Osteoblast (primary cell): ENCODE measurements at regions not wholly inside any gene's neighbourhood (a gene's known extent, or its start where the extent isn't known, plus 50 kb on each side); places are given as distances from the start of the nearest gene placed in this dataset.

ENCODE experiments used
- DNase-seq: peaks from one replicate; pipeline ENCODE4 v3.0.0; 2011; ENCODE audit warnings: low spot score, mixed read lengths; ENCODE audit not compliant: insufficient read length; ENCODE audit errors: missing footprints
- H2AFZ ChIP-seq: 2 replicates; pipeline ENCODE4 v1.6.0; 2011; ENCODE audit warnings: mild to moderate bottlenecking, low read length
- H3K27ac ChIP-seq: 2 replicates; pipeline ENCODE4 v1.5.1; 2011; ENCODE audit warnings: mild to moderate bottlenecking, low read depth, low read length, moderate library complexity
- H3K27me3 ChIP-seq: 2 replicates; pipeline ENCODE4 v1.6.0; 2012; ENCODE audit warnings: mild to moderate bottlenecking, control low read depth, inconsistent platforms, low read length, moderate library complexity; ENCODE audit not compliant: insufficient read depth
- H3K36me3 ChIP-seq: 2 replicates; pipeline ENCODE4 v1.5.1; 2011; ENCODE audit warnings: mild to moderate bottlenecking, low read length, control low read depth, moderate library complexity; ENCODE audit not compliant: insufficient read depth
- H3K4me1 ChIP-seq: 2 replicates; pipeline ENCODE4 v1.5.1; 2011; ENCODE audit warnings: mild to moderate bottlenecking, low read length, control low read depth, moderate library complexity; ENCODE audit not compliant: insufficient read depth
- H3K4me2 ChIP-seq: 2 replicates; pipeline ENCODE4 v1.6.0; 2011; ENCODE audit warnings: mild to moderate bottlenecking, low read length; ENCODE audit not compliant: insufficient read depth
- H3K4me3 ChIP-seq: fragments of 200-600 bp; sonication (generic); 3 replicates; pipeline ENCODE4 v1.5.1; 2012; ENCODE audit warnings: mild to moderate bottlenecking, low read length, inconsistent platforms; ENCODE audit not compliant: insufficient read depth
- H3K79me2 ChIP-seq: 2 replicates; pipeline ENCODE4 v1.6.0; 2012; ENCODE audit warnings: mild to moderate bottlenecking, low read length, control low read depth, inconsistent platforms; ENCODE audit not compliant: insufficient read depth
- H3K9me3 ChIP-seq: 2 replicates; pipeline ENCODE4 v1.5.1; 2011; ENCODE audit warnings: low read depth, low read length, control low read depth
- H4K20me1 ChIP-seq: 2 replicates; pipeline ENCODE4 v1.6.0; 2012; ENCODE audit warnings: mild to moderate bottlenecking, low read length, control low read depth; ENCODE audit not compliant: insufficient read depth
- CTCF ChIP-seq: IDR thresholded peaks from 2 replicates; pipeline ENCODE4 v1.5.1; 2011; ENCODE audit warnings: mild to moderate bottlenecking, low read depth, low read length, moderate library complexity; ENCODE audit errors: extremely low read depth

DNA sequence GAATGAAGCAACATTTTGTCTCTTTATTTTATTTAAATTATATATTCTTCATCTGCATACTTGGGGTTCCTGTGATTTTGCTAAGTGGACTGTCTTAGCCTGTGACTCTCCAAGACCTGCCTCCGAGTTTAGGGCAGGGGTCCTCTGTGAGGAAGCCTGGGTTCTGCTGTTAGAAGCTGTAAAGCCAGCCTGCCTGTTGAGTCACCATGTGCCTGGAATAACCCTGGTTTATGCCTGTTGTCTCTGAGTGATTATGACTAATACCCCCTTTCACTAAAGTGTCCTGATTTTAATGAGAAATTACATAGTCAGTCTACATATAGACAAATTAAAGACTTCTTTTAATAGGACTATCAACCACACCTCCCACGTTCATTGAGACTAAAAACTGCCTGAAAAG is 369.1 kb downstream of the ZNF521 start:
- no peaks in the 10 kb centered on the region for H3K9me3 ChIP-seq
- H3K4me2 ChIP-seq: no peak overlapping the region
- H3K4me1 ChIP-seq: no peaks in the 10 kb centered on the region
- H3K4me3 ChIP-seq: no peak overlapping the region
- H4K20me1 ChIP-seq: no peaks in the 10 kb centered on the region
- TF ChIP-seq CTCF: no peak
- H3K27ac ChIP-seq: no peak overlapping the region
- H3K27me3 ChIP-seq: no peaks in the 10 kb centered on the region
- no peaks in the 10 kb centered on the region for H3K36me3 ChIP-seq
- no peak overlapping the region for H2AFZ ChIP-seq
- no peak for DNase-seq
- H3K79me2 ChIP-seq: no peaks in the 10 kb centered on the region

GRCh38 chr18:24983566-24984139 is 368.3 kb downstream of the ZNF521 start:
- Histone ChIP-seq H4K20me1 (no peaks in the 10 kb centered on the region), H3K4me3 (no peak overlapping the region), H3K79me2 (no peaks in the 10 kb centered on the region), H3K36me3 (no peaks in the 10 kb centered on the region), H3K4me1 (no peaks in the 10 kb centered on the region), H3K27me3 (no peaks in the 10 kb centered on the region), H3K27ac (no peak overlapping the region), H2AFZ (no peak overlapping the region), H3K9me3 (no peaks in the 10 kb centered on the region), H3K4me2 (no peak overlapping the region)
- no peak for DNase-seq
- no peak for TF ChIP-seq CTCF

GRCh38 chr18:24985586-24985985 is 366.4 kb downstream of the ZNF521 start:
- Histone ChIP-seq H4K20me1 (no peaks in the 10 kb centered on the region), H3K4me3 (no peak overlapping the region), H3K36me3 (no peaks in the 10 kb centered on the region), H3K27me3 (no peaks in the 10 kb centered on the region), H3K4me2 (no peak overlapping the region), H2AFZ (no peak overlapping the region), H3K27ac (no peak overlapping the region), H3K9me3 (no peaks in the 10 kb centered on the region), H3K79me2 (no peaks in the 10 kb centered on the region), H3K4me1 (no peaks in the 10 kb centered on the region)
- TF ChIP-seq CTCF: no peak
- DNase-seq: no peak

DNA sequence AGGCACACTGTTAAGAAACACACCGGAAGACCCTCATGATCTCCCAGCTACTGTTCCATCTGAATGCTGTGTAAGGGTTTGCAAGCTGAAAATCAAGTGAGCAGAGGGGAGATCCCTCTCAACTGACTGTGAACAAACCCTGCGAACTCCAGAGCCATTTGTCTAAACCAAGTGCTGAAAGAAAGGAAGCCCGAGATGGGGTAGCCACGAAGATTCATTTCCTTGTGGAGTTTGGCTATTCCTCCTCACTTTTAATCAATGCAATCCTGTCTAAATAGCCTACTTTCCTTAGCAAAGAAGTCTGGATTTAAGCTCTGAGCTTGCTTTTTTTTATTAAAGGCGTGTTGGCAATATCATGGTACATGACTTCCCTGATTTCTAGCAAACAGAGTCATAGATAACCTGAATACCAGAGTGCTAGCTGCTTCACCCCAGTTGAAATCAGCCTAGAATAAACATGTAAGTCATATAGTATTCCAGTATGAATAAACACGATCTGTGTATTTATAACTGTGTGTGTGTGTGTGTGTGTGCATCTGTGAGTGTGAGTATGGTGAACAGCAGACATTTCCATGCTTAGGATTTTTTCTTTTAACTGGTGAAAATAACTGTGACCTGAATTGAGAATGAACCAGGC is 365.2 kb downstream of the ZNF521 start:
- H3K79me2 ChIP-seq: no peaks in the 10 kb centered on the region
- H3K4me3 ChIP-seq: no peak overlapping the region
- TF ChIP-seq CTCF: no peak
- no peak overlapping the region for H3K27ac ChIP-seq
- no peaks in the 10 kb centered on the region for H3K4me1 ChIP-seq
- H3K36me3 ChIP-seq: no peaks in the 10 kb centered on the region
- H3K4me2 ChIP-seq: no peak overlapping the region
- H4K20me1 ChIP-seq: no peaks in the 10 kb centered on the region
- no peaks in the 10 kb centered on the region for H3K9me3 ChIP-seq
- DNase-seq: no peak
- H2AFZ ChIP-seq: no peak overlapping the region
- no peaks in the 10 kb centered on the region for H3K27me3 ChIP-seq
